Astrocyte (in vitro differentiated cells and primary cell): ENCODE measurements at regions not wholly inside any gene's neighbourhood (a gene's known extent, or its start where the extent isn't known, plus 50 kb on each side); places are given as distances from the start of the nearest gene placed in this dataset.
A peak's percentile ranks its signal among the peaks of the same experiment; 100 is the strongest.

Experiments
- DNase-seq: peaks from one replicate; pipeline ENCODE4 v3.0.0-alpha.2; 2010; ENCODE audit warnings: low read depth
- FAIRE-seq: peaks from 2 replicates; lab custom pipeline; 2011; peaks lifted over from hg19 to GRCh38; lab: Jason Lieb, UNC
- H2AFZ ChIP-seq: 2 replicates; pipeline ENCODE4 v1.6.0; 2012; ENCODE audit warnings: low read depth, low read length, inconsistent platforms
- H3K27ac ChIP-seq: 2 replicates; pipeline ENCODE4 v1.5.1; 2011; ENCODE audit warnings: low read depth, low read length, inconsistent platforms
- H3K27me3 ChIP-seq: 2 replicates; pipeline ENCODE4 v1.6.0; 2011; ENCODE audit warnings: low read length, inconsistent platforms; ENCODE audit not compliant: insufficient read depth
- H3K36me3 ChIP-seq: 2 replicates; pipeline ENCODE4 v1.5.1; 2011; ENCODE audit warnings: low read length, inconsistent platforms; ENCODE audit not compliant: insufficient read depth
- H3K4me1 ChIP-seq: 2 replicates; pipeline ENCODE4 v1.5.1; 2011; ENCODE audit warnings: low read length, inconsistent platforms; ENCODE audit not compliant: insufficient read depth
- H3K4me2 ChIP-seq: 2 replicates; pipeline ENCODE4 v1.6.0; 2012; ENCODE audit warnings: low read length, inconsistent platforms
- H3K4me3 ChIP-seq: 2 replicates; pipeline ENCODE4 v1.5.1; 2011; ENCODE audit warnings: low read depth, mild to moderate bottlenecking, low read length, inconsistent platforms; ENCODE audit not compliant: insufficient read depth
- H3K79me2 ChIP-seq: 2 replicates; pipeline ENCODE4 v1.6.0; 2012; ENCODE audit warnings: mild to moderate bottlenecking, low read length, inconsistent platforms; ENCODE audit not compliant: insufficient read depth
- H3K9ac ChIP-seq: 2 replicates; pipeline ENCODE4 v1.6.0; 2012; ENCODE audit warnings: mild to moderate bottlenecking, low read length, inconsistent platforms
- H3K9me3 ChIP-seq: 2 replicates; pipeline ENCODE4 v1.5.1; 2012; ENCODE audit warnings: low read depth, mild to moderate bottlenecking, low read length, inconsistent platforms; ENCODE audit not compliant: insufficient read depth
- H4K20me1 ChIP-seq: 2 replicates; pipeline ENCODE4 v1.6.0; 2012; ENCODE audit warnings: low read length, inconsistent platforms; ENCODE audit not compliant: insufficient read depth
- H3K27ac Mint-ChIP-seq: one replicate; pipeline ENCODE4 v1.8.0; 2021; ENCODE audit warnings: mild to moderate bottlenecking, mixed read lengths; ENCODE audit not compliant: unreplicated experiment
- H3K27me3 Mint-ChIP-seq: one replicate; pipeline ENCODE4 v1.8.0; 2021; ENCODE audit warnings: low read depth, mixed read lengths; ENCODE audit not compliant: unreplicated experiment
- H3K36me3 Mint-ChIP-seq: one replicate; pipeline ENCODE4 v1.8.0; 2021; ENCODE audit warnings: low read depth, mixed read lengths; ENCODE audit not compliant: unreplicated experiment
- H3K4me1 Mint-ChIP-seq: one replicate; pipeline ENCODE4 v1.8.0; 2021; ENCODE audit warnings: low read depth, mixed read lengths; ENCODE audit not compliant: unreplicated experiment
- H3K4me3 Mint-ChIP-seq: one replicate; pipeline ENCODE4 v1.8.0; 2021; ENCODE audit warnings: mild to moderate bottlenecking, moderate library complexity, mixed read lengths; ENCODE audit not compliant: unreplicated experiment
- H3K9me3 Mint-ChIP-seq: one replicate; pipeline ENCODE4 v1.8.0; 2021; ENCODE audit warnings: mild to moderate bottlenecking, mixed read lengths; ENCODE audit not compliant: unreplicated experiment
- EZH2 ChIP-seq: IDR thresholded peaks from 2 replicates; pipeline ENCODE4 v1.6.1; 2012; ENCODE audit warnings: mild to moderate bottlenecking, low read length, inconsistent platforms; ENCODE audit not compliant: insufficient read depth
- TF ChIP-seq, protein P1 (sequence below): IDR thresholded peaks from 2 replicates; pipeline ENCODE4 v1.5.1; 2011; ENCODE audit warnings: low read depth, mild to moderate bottlenecking, inconsistent platforms, low read length, moderate library complexity; ENCODE audit not compliant: insufficient read depth

GRCh38 chr6:154919806-154920205, 75.3 kb upstream of the TIAM2 start:
- DNase-seq (no peak), FAIRE-seq (no peak)
- no peaks in the 10 kb centered on the region for H3K36me3 Mint-ChIP-seq
- H3K36me3 ChIP-seq: no peaks in the 10 kb centered on the region
- H3K4me2 ChIP-seq: no peak overlapping the region
- no peak overlapping the region for H3K27ac Mint-ChIP-seq
- TF ChIP-seq EZH2: no peak
- TF ChIP-seq, protein P1, sequence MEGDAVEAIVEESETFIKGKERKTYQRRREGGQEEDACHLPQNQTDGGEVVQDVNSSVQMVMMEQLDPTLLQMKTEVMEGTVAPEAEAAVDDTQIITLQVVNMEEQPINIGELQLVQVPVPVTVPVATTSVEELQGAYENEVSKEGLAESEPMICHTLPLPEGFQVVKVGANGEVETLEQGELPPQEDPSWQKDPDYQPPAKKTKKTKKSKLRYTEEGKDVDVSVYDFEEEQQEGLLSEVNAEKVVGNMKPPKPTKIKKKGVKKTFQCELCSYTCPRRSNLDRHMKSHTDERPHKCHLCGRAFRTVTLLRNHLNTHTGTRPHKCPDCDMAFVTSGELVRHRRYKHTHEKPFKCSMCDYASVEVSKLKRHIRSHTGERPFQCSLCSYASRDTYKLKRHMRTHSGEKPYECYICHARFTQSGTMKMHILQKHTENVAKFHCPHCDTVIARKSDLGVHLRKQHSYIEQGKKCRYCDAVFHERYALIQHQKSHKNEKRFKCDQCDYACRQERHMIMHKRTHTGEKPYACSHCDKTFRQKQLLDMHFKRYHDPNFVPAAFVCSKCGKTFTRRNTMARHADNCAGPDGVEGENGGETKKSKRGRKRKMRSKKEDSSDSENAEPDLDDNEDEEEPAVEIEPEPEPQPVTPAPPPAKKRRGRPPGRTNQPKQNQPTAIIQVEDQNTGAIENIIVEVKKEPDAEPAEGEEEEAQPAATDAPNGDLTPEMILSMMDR: no peak
- H3K4me3 Mint-ChIP-seq: no peak overlapping the region
- H3K4me3 ChIP-seq: no peak overlapping the region
- no peak overlapping the region for H3K27ac ChIP-seq
- no peaks in the 10 kb centered on the region for H3K79me2 ChIP-seq
- H4K20me1 ChIP-seq: peaks cover 4% of the 10 kb centered on the region
- peaks cover 14% of the 10 kb centered on the region for H3K4me1 ChIP-seq
- H3K4me1 Mint-ChIP-seq: peaks cover 10% of the 10 kb centered on the region
- no peaks in the 10 kb centered on the region for H3K27me3 ChIP-seq
- no peaks in the 10 kb centered on the region for H3K9me3 ChIP-seq
- no peaks in the 10 kb centered on the region for H3K9me3 Mint-ChIP-seq
- no peaks in the 10 kb centered on the region for H3K27me3 Mint-ChIP-seq
- no peak overlapping the region for H3K9ac ChIP-seq
- no peak overlapping the region for H2AFZ ChIP-seq

DNA sequence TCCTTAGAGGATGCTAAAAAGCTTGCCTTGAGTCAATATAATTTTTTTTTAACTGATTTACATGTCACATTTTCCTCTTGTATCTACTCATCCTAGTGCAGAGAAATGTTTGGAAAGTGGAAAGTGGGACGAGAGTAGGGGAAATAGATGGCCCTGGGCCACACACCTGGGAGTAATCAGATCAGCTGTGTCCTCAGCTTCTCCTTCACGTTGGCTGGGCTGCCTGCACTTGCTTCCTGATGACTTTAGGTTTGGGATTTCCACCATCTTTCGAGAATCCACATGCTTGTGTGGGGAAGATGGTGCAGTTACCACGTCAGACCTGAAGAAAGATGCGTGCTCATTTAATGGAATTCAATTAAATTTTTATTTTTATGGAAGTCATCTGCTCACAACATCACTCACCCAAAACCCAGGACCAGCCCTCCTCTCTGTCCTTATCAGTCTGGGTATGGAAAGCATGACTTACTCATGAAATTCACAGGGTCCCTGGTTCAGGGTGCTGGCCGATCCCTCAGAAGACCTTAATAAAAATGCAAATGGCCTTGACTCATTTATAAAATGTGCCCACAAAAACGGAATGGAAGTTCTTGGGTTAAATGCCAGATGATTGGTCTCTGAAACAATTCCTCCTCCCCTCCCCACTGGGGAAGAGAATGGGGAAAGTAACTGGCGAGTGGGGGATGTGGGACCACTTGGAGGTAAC, 74.5 kb upstream of the TIAM2 start:
- TF ChIP-seq, protein P1: no peak
- no peak for TF ChIP-seq EZH2
- H3K4me3 Mint-ChIP-seq: no peak overlapping the region
- H3K4me1 ChIP-seq: peaks cover 14% of the 10 kb centered on the region
- no peaks in the 10 kb centered on the region for H3K9me3 ChIP-seq
- H3K4me3 ChIP-seq: no peak overlapping the region
- DNase-seq: peak; percentile 58
- no peak for FAIRE-seq
- no peaks in the 10 kb centered on the region for H3K9me3 Mint-ChIP-seq
- H3K27ac ChIP-seq: no peak overlapping the region
- no peaks in the 10 kb centered on the region for H3K36me3 ChIP-seq
- H3K27me3 Mint-ChIP-seq: peaks cover under 1% of the 10 kb centered on the region
- peak overlapping the region; percentile 51 for H3K4me2 ChIP-seq
- H3K27ac Mint-ChIP-seq: no peak overlapping the region
- no peak overlapping the region for H3K9ac ChIP-seq
- peaks cover 10% of the 10 kb centered on the region for H3K4me1 Mint-ChIP-seq
- H3K27me3 ChIP-seq: no peaks in the 10 kb centered on the region
- H2AFZ ChIP-seq: no peak overlapping the region
- no peaks in the 10 kb centered on the region for H3K79me2 ChIP-seq
- no peaks in the 10 kb centered on the region for H3K36me3 Mint-ChIP-seq
- H4K20me1 ChIP-seq: peaks cover 4% of the 10 kb centered on the region

- Mint-ChIP-seq H3K27me3 (peaks cover 2% of the 10 kb centered on the region), H3K9me3 (no peaks in the 10 kb centered on the region), H3K4me3 (no peak overlapping the region), H3K4me1 (peaks cover 10% of the 10 kb centered on the region), H3K27ac (no peak overlapping the region), H3K36me3 (no peaks in the 10 kb centered on the region)
- Histone ChIP-seq H3K79me2 (no peaks in the 10 kb centered on the region), H3K4me1 (peaks cover 14% of the 10 kb centered on the region), H3K9me3 (no peaks in the 10 kb centered on the region), H3K36me3 (no peaks in the 10 kb centered on the region), H3K27me3 (no peaks in the 10 kb centered on the region), H3K4me2 (peak overlapping the region; percentile 51), H4K20me1 (peaks cover 4% of the 10 kb centered on the region), H2AFZ (no peak overlapping the region), H3K4me3 (no peak overlapping the region), H3K9ac (no peak overlapping the region), H3K27ac (no peak overlapping the region)
- no peak for TF ChIP-seq EZH2
- TF ChIP-seq, protein P1: no peak
- FAIRE-seq: no peak
- DNase-seq: no peak
Observed at GRCh38 chr6:154921482-154921881, 73.6 kb upstream of the TIAM2 start.
